Stimulated activated CD8-positive, alpha-beta memory T cell treated with anti-CD3 and anti-CD28 coated beads, Interleukin-4, amount 100 ng/mL, for 48 hours (primary cell): ENCODE measurements at regions not wholly inside any gene's neighbourhood (a gene's known extent, or its start where the extent isn't known, plus 50 kb on each side); places are given as distances from the start of the nearest gene placed in this dataset.

Experiments used
- DNase-seq: peaks from one replicate; pipeline ENCODE4 v3.0.0-alpha.2; 2020

DNA sequence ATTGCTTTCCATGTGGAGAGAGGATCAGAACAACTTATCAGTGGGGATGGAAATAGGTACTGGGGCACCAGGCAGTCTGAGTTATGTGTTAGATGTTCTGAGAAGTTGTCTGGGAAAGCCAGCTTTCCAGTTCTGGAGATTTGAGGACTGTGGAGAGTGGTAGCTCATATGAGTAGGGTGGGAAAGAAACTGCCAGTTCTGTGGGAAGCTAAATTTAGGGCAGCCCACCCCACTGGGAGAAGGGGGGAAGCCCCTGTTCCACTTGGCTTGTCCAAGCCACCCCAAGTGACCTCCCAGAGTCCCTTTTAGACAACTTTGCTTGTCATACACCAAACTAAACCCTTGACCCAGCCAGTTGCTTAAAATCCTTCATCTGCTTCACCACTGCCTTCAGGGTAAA, 189.5 kb downstream of the REEP3 start:
- DNase-seq, result no peak

DNA sequence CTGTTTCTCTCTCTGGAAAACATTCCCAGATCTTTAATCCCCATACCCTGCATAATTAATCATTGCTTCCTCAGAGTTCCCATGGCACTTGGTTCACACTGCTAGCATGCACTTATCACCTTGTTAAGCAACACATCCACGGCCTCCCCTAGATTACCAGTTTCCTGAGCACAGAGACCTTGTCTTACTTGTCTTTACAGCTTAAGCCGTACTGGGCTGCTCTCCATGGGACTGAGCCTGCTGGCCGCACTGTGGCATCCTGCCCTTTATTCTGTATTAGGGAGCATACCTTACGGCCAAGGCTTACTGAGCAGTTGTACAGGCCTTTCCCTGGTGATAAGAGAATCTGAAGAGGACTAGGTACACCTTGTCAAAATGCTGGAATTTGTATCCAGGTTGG, 190.2 kb downstream of the REEP3 start:
- no peak for DNase-seq

DNA sequence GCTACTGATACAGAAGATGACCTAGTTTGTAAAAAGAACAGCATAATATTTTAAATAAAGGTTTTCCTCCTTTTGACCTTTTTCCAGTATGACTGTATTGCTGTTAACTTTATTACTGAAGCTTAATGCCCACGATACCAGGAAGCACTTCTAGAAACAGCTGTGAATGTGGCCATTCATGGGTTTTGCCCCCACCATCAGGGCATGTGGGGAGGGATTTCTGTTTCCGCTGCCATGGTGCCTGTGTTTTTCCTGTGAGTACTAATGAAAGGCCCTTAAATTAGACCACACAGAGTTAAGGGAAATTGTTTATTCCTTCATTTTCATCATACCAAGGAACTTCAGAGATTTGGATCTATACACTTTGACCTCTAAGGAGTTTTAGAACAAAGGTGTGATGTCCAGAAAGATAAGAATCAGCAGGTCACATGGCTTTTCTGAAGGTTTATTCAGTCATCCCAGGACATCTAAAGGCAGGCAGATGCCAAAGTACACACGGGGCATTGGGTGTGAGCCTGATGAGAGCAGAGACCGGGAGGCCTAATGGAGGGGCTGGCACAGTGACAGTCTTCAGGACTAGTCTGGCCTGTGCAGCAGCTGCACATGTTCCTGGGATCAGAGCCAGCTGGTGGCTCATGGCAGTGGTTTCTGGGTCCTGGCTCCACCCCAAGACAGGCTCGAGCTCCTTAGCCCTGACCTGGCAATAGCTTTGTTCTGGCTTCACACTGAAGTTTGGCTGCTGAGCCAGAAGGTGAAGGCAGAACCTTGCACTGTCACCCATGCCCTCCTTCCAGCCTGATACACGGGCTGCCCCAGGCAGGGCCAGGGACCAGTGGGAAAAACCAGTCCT, 190.9 kb downstream of the REEP3 start:
- DNase-seq, result no peak

DNA sequence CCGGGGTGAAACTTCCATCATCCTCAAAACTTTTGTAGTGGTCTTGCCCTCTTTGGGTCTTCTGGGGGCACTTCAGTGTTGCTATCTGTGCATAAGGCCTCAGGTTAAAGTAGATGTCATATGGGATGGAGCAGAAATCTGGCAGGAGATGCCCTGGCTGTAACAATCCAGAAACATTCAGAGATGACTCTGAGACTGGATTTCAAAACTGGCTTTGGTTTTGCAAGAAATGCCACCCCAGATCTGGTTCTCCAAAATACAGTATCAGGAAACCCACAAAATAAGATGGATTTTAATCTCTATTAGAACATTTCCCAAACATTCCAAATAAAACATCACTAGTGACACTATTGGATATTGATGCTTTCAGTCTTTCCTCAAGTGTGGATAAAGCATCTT, 191.5 kb downstream of the REEP3 start:
- DNase-seq, result no peak

DNA sequence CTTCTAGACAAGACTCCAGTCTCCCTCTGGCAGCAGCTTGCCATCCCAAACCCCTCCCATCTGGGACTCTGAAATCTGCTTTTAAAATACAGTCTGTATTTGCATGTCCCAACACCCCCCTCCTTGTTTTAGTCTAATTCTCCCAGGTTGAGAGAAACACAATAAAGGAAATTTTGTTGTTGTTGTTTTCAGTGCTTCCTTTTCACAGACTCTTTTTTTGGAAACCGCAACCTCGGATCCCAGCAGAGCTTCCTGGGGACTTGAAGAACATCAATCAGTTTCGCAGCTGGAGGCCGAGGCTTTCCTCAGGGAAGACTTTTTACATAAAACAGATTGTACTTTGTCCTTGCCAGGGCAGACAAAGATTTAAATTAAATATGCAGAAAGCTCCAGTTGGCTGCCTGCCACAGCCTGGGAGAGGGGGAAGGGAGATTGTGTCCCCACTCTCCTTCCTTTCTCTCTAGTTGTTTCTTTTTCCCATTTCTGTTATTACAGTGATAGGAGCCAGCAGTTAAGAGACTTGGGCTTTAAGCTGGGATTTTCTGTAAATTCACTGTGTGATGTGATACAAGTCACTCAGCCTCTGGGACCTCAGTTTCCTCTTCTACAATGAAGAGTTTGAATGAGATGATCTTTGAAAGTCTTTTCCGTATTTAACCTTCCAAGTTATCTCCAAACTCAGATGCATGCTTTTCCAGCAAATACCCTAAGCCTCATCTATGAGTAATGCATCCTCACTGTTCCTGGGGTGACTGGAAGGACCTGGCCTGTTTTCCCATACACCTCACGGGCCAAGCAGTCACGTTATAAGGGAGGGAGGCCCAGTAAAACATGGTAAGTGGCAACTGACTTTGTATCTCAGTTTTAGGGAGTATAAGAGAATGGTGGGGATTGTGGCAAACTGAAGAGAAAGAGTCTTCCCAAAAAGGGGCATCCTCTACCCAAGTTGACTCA, 192.3 kb downstream of the REEP3 start:
- no peak for DNase-seq

DNA sequence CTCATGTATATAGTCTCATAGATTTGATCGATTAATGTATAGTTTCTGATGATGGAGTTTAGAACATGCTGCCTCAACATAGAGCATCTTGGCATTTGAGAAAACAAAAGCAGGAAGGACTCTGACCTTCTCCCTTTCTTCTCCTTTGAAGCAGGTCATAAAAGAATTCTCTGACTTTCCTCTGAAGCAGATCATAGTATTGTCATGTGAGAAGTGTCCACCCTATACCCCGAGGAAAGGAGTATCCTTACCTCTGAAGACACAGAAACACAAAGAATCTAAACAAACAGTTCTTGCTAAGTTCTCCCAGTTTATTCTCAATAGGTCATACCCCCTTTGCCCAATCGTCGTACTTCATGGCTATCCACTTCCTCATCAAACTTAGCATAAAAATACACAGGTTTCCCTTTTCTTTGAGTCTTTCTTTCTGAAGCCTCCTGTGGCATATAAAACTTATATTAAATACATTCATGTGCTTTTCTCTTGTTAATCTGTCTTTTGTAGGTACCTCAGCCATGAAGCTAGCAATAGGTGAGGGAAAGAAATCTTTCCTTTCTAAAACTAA, 194.9 kb downstream of the REEP3 start:
- no peak for DNase-seq

DNA sequence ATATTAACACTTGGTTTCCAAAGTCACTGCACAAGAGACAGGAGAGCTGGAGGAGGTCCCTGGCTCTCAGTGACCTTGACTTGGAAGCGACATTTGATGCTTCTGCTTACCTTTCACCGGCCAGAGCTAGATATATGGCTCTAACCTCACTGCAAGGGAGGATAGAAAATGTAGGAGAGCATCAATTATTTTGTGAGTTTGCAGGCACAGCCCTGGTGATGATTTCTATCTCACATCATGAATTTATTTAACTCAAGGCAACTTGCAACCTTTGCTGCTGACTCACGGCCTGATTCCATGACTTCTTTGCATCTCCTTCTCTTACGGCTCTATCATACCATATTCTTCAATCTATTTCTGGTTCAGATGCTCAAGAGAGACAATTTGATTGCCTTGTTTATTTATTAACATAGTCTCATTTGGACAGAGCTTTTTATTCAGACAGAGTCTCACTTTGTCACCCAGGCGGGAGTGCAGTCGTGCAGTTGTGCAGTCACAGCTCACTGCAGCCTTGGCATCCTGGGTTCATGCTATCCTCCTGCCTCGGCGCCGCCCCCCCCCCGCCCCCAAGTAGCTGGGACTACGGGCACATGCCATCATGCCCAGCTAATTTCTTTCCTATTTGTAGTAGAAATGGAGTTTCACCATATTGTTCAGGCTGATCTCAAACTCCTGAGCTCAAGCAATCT, 196.0 kb downstream of the REEP3 start:
- DNase-seq, result no peak

DNA sequence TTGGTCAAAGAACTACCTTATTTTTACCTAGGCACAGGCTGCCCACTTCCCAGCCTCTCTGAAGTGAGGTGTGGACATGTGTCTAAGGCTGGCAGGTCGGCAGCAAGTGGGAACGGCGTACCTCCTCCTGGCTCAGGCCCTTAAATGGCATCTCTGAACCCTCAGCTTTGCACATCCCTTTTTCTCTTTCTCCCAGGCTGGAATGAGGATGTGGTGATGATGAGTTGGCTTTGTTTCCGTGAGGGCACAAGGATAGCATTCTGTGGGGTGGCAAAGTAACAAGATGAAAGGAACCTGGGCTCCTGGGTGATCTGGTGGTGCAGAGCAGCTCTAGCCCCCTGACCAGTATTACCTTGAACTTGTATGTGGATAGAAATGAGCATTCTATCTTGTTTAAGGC, 196.8 kb downstream of the REEP3 start:
- no peak for DNase-seq

DNA sequence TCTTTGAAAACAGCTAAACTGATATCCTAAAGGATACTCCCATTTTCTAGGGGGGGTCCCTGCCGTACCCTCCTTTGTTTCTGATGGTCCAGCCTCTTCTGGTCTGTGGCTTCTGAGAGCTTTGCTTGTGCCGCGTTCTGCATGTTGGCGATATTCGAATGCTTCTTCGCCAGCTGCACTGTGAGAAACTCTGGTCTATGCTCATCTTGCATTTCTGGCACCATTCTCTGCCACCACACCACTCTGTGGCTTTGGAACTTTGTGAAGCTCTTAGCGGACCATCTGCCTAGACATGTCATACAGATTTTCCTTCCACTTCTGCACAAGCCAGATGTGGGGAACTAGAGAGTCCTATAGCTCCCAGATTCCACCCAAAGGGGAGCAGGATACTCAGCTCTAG, 197.2 kb downstream of the REEP3 start:
- no peak for DNase-seq

DNA sequence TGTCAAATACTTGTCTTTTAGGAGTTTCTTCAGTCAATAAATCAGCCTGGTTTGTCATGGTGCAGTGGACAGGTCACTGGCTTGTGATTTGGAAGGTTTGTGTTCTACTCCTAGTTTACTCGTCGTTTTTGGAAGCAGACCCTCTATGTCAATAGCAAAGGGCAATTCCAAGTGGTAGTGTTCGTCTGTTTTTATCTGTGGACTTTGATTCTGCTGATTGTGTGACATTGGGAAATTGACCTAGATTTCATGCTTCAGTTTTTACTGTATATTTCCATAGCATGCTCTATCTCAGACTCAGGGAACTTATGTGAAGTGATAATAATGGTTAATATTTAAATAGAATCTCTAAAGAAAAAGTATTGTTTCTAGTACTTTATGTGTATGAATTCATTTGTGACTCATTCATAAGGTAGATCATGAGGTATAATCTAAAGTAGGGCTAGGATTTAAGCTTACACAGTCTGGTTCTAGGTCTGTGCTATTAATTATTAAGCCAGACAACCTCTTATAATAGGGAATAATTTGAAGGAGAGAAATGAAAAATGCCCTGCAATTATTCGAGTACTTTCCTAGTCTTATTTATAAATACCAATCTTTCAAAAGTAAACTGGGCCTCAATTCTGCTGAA, 198.1 kb downstream of the REEP3 start:
- no peak for DNase-seq

DNA sequence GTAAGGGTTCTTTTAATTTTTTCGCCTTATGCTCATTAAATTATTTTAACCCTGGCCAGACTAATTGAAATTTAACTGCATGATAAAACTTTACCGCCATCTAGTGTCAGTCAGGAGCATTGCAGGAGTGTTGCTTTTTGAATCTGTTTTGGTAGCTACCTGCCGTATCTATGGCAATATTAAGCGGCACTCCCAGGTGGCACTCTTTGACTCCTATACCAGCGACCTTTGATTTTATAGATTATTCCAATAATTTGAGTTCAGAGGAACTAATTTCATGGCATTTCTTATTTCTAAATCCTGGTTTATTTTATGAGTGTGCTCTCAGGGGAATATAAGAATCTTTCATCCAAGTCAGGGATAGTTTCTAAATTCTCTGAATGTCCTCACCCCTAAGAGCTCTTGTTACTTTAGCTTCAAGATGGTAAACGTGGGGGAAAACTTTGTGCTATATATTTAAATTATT, 198.9 kb downstream of the REEP3 start:
- peak; percentile 59 for DNase-seq

DNA sequence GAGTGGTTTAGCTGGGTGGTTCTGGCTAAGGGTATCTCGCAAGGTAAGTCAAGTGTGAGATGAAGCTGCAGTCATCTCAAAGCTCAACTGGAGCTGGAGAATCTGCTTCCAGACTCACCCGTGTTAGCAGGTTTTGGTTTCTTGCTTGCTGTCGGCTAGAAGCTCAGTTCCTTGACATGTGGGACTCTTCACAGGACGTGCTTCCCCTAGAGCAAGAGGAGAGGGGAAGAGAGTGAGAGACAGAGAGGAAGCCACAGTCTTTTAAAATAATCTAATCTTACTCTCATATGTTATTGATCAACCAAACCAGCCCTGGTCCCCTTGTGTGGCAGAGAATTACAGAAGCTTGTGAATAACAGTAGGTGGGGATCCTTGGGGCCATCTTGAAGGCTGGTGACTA, 199.5 kb downstream of the REEP3 start:
- no peak for DNase-seq

DNA sequence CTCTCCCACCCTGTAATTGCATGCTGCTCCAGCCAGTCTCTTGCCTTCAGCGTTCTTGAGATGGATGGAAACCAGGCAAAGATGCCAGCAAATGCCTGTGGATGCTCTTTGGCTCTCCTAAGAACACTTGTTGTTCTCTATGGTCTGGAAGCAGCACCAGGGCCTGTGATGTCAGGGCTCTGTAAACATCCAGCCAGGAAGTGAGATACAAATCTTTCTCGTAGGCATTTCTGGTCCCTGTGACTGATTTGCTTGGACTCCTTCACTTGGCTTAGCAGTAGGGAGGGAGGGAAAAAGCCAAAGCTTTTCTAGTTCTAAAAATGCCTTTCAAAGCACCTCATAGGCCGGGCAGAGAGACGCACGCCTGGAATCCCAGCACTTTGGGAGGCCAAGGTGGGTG, 201.3 kb downstream of the REEP3 start:
- DNase-seq, result no peak

DNA sequence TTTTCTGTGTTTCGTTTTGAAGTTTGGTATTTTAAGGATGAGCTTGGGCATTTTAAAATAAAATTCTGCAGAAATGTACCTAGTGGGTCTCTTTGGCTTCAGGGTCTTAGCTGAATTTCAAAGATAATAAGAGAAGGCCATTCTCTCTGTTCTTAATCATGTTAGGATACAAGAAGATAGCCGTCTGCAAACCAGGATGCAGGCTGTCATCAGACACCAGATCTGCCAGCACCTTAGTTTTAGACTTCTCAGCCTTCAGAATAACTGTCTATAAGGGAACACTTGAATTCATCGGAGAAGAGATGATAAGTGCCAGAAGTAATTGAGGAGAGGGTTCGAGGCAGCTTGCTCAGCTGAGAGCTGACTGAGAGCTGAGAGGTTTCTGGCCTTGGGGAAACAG, 202.1 kb downstream of the REEP3 start:
- no peak for DNase-seq

DNA sequence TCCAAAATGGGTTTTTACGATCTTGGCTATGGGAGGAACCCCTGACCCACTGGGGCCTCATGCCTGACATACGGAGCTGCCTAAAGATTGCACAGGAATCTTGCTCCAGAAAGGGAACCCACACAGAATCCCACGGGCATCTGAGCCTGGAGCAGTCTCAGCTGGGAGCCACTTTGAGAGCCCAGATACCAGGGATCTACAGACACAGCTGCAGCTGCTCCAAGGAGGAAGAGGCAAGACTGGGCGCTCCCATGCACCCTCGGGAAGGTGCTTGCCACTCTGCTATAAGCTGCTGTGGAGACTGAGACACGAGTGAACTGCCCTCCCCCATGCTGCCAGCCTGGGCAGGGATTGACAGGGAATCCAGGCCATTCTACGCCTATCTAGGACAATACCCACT, 202.5 kb downstream of the REEP3 start:
- DNase-seq, result no peak

DNA sequence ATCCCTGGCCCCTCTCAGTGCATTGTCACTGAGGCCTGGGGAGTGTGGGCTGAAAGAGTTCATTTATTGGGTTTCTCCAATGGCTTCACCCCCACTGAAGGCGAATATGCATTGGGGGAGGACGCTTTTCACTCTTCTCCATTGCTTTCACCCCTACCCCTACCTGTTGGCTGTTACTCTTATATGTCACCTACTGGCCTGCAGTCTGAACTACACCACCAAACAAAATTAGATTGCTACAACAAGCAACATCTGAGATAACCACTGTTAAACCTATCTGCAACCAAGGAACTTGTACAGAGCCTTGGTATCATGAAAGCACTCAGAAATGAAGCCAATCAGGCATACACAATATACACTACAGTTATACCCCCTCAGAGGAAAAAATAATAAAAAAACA, 203.7 kb downstream of the REEP3 start:
- DNase-seq, result no peak

DNA sequence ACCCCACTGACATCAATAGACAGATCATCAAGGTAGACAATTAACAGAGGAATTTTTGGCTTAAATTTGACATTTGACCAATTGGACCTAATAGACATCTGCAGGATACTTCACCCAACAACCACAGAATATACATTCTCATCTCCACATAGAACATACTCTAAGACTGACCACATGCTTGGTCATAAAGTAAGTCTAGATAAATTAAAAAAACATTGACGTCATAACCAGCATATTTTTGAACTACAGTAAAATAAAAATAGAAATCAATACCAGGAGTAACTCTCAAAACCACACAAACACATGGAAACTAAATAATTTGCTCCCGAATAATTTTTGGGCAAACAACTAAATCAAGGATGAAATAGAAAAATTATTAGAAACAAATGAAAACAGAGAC, 205.7 kb downstream of the REEP3 start:
- DNase-seq, result no peak

DNA sequence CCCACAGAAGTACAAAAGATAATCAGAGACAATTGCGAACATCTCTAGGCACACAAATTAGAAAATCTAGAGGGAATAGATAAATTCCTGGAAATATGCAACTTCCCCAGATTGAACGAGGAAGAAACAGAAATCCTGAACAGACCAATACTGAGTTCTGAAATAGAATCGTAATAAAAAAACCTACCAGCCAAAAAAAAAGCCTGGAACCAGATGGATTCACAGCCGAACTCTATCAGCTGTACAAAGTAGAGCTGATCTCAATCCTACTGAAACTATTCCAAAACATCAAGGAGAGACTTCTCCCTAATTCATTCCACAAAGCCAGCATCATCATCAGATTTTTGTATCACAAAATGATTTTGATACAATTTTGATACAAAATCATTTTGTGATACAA, 206.4 kb downstream of the REEP3 start:
- no peak for DNase-seq

DNA sequence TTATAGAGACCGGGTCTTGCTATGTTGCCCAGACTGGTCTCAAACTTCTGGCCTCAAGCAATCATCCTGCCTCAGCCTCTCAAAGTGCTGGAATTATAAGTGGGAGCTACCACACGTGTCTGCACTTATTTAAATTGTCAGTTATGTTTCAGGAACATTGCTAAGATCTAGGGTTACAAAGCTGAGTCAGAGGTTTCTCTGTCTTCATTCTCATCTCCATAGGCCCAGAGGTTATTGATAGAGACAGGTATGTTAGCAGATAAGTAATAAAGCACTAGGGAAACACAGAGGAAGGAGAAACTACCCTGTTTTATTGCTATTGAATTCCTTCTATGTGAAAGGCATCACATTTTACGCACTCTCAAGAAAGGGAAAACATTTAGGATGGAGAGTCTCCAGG, 214.1 kb downstream of the REEP3 start:
- no peak for DNase-seq

DNA sequence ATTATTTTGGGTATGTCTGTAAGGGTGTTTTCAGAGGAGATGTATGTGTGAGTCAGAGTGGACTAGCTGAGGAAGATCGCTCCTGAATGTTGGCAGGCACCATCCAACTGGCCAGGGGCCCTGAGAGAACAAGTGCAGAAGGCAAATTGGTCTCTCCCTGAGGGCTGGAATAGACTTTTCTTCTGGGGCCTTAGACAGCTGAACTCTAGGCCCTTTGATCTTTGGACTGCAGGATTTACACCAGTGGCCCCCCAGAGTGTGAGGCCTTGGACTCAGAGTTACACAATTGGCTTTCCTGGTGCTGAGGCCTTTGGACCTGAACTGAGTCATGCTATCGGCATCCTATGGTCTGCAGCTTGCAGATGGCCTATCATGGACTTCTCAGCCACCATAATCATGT, 217.2 kb downstream of the REEP3 start:
- no peak for DNase-seq

DNA sequence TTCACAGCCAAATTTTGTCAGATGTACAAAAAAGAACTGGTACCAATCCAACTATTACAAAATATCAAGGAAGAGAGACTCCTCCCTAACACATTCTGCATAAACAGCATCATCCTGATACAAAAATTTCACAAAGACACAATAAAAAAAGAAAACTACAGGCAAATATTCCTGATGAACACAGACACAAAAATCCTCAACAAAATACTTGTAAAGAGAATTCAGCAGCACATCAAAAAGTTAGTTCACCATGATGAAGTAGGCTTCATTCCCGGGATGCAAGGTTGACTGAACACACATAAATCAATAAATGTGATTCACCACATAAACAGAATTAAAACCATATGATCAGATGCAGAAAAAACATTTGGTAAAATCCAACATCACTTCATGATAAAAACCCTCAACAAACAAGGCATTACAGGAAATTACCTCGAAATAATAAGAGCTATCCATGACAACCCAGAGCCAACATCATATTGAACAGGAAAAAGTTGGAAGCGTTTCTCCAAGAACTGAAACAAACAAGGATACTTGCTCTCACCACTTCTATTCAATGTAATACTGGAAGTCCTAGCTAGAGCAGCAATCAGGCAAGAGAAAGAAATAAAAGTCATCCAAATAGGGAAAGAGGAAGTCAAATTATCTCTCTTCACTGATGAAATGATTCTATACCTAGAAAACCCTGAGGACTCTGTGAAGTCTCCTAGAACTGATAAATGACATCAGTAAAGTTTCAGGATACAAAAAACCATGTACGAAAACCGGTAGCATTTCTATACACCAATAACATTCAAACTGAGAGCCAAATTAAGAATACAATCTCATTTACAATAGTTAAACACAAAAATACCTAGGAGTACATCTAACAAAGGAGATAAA, 223.1 kb downstream of the REEP3 start:
- DNase-seq, result no peak

DNA sequence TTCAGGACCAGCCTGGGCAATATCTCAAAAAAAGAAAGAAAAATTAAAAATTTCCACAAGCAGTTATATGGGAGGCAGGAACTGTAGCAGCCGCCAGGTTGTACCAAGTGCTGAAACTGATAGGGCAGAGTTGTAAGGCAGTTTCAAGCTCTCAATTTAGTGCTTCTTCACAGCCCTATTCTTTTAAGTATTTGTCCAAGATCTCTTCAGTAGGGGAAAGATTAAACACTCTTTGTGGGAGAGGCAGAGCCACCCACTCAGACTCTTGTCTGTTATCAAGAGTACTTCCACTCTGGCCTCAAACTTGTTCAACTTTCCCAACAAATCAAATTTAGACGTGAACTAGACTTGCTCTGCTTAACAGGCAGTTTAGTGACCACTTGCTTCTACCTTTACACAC, 228.7 kb downstream of the REEP3 start:
- no peak for DNase-seq
